ENCODE measurements at regions not wholly inside any gene's neighbourhood (a gene's known extent, or its start where the extent isn't known, plus 50 kb on each side); places are given as distances from the start of the nearest gene placed in this dataset.

DNA sequence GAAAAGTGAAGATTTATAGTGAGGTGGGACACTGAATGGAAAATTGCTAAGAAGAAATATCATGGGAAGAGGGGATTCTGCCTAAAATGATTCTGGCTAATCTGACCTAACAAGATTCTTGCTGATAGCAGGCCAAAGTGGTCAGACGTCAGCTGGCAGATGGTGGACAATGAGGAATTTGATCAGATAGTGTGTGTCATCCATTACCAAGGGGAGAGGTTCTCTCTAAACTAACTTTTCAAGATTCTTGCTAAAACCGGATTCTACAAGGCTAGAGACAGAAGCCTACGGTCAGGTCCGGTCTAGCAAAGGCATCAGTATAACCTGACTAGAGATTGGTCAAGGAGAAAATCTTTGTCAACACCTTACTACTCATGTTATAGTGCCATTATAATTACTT, 306.0 kb downstream of the ZNF608 start:
- Histone ChIP-seq H3K36me3 (ENCODE audit: control insufficient read depth in 1 of 2, insufficient read depth in 2 of 2, low read length in 2 of 2) (no peaks in the 10 kb centered on the region), H3K4me2 (ENCODE audit: low read length) (no peak overlapping the region), H3K9me3 (ENCODE audit: control insufficient read depth in 1 of 2, insufficient read depth in 1 of 2, low read depth in 1 of 2, low read length in 2 of 2) (no peaks in the 10 kb centered on the region), H3K79me2 (ENCODE audit: insufficient read depth, low read length) (no peaks in the 10 kb centered on the region), H4K20me1 (ENCODE audit: insufficient read depth) (no peaks in the 10 kb centered on the region), H3K9ac (ENCODE audit: low read length) (no peak overlapping the region), H2AFZ (ENCODE audit: low read depth, low read length, poor library complexity, severe bottlenecking) (no peak overlapping the region), H3K27ac (ENCODE audit: low read depth, low read length) (no peak overlapping the region), H3K4me1 (ENCODE audit: control insufficient read depth in 1 of 2, insufficient read depth in 2 of 2, low read length in 2 of 2) (no peaks in the 10 kb centered on the region), H3K4me3 (replicated peaks in 1 of 2; ENCODE audit: low read depth in 1 of 2, low read length in 2 of 2) (no peak overlapping the region), H3K27me3 (ENCODE audit: insufficient read depth, low read length) (no peaks in the 10 kb centered on the region), H3K9me2 (ENCODE audit: insufficient read depth) (no peaks in the 10 kb centered on the region)
- POLR2A ChIA-PET: no interaction called here
- DNase-seq (ENCODE audit: low read depth, low spot score) (no peak), ATAC-seq (no peak)
- CTCF ChIA-PET: no interaction called here
- intact Hi-C loops (cut with micrococcal nuclease): no loop called here
- RAD21 ChIA-PET (ENCODE audit: low non-redundant PET in 1 of 2, low total read pairs in 2 of 2, uncharacterized antibody in 2 of 2, unreplicated experiment in 2 of 2): no interaction called here
- TF ChIP-seq TCF7L2 (IDR thresholded peaks at IDR 0.05; ENCODE audit: borderline replicate concordance, extremely low read depth, insufficient read depth, insufficient read length) (no peak), EZH2 (IDR thresholded peaks at IDR 0.05) (no peak), EZH2phosphoT487 (IDR thresholded peaks at IDR 0.05; ENCODE audit: borderline replicate concordance) (no peak), CEBPB (IDR thresholded peaks at IDR 0.05; ENCODE audit: low read depth) (no peak), FOSL1 (IDR thresholded peaks at IDR 0.05; ENCODE audit: low read depth) (no peak), SRF (IDR thresholded peaks at IDR 0.05; ENCODE audit: low read depth) (no peak), ZNF274 (IDR thresholded peaks at IDR 0.05; ENCODE audit: low read depth, low read length) (no peak), JUND (IDR thresholded peaks at IDR 0.05) (no peak), POLR2A (IDR thresholded peaks at IDR 0.05; ENCODE audit: borderline replicate concordance, extremely low read depth, insufficient read depth, insufficient read length) (no peak), CBX3 (IDR thresholded peaks at IDR 0.05; ENCODE audit: low read depth) (no peak), YY1 (IDR thresholded peaks at IDR 0.05; ENCODE audit: extremely low read depth, insufficient replicate concordance, low read depth, low read length) (no peak)
- TF ChIP-seq, protein P1, sequence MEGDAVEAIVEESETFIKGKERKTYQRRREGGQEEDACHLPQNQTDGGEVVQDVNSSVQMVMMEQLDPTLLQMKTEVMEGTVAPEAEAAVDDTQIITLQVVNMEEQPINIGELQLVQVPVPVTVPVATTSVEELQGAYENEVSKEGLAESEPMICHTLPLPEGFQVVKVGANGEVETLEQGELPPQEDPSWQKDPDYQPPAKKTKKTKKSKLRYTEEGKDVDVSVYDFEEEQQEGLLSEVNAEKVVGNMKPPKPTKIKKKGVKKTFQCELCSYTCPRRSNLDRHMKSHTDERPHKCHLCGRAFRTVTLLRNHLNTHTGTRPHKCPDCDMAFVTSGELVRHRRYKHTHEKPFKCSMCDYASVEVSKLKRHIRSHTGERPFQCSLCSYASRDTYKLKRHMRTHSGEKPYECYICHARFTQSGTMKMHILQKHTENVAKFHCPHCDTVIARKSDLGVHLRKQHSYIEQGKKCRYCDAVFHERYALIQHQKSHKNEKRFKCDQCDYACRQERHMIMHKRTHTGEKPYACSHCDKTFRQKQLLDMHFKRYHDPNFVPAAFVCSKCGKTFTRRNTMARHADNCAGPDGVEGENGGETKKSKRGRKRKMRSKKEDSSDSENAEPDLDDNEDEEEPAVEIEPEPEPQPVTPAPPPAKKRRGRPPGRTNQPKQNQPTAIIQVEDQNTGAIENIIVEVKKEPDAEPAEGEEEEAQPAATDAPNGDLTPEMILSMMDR (IDR thresholded peaks at IDR 0.05 in 2 of 3, conservative IDR thresholded peaks at IDR 0.05 in 1 of 3; ENCODE audit: borderline replicate concordance in 1 of 3, insufficient read depth in 1 of 3, low read depth in 2 of 3, low read length in 2 of 3): no peak
- TF ChIP-seq, protein P2, sequence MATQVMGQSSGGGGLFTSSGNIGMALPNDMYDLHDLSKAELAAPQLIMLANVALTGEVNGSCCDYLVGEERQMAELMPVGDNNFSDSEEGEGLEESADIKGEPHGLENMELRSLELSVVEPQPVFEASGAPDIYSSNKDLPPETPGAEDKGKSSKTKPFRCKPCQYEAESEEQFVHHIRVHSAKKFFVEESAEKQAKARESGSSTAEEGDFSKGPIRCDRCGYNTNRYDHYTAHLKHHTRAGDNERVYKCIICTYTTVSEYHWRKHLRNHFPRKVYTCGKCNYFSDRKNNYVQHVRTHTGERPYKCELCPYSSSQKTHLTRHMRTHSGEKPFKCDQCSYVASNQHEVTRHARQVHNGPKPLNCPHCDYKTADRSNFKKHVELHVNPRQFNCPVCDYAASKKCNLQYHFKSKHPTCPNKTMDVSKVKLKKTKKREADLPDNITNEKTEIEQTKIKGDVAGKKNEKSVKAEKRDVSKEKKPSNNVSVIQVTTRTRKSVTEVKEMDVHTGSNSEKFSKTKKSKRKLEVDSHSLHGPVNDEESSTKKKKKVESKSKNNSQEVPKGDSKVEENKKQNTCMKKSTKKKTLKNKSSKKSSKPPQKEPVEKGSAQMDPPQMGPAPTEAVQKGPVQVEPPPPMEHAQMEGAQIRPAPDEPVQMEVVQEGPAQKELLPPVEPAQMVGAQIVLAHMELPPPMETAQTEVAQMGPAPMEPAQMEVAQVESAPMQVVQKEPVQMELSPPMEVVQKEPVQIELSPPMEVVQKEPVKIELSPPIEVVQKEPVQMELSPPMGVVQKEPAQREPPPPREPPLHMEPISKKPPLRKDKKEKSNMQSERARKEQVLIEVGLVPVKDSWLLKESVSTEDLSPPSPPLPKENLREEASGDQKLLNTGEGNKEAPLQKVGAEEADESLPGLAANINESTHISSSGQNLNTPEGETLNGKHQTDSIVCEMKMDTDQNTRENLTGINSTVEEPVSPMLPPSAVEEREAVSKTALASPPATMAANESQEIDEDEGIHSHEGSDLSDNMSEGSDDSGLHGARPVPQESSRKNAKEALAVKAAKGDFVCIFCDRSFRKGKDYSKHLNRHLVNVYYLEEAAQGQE (IDR thresholded peaks at IDR 0.05; ENCODE audit: low read depth): no peak
- TF ChIP-seq, protein P3, sequence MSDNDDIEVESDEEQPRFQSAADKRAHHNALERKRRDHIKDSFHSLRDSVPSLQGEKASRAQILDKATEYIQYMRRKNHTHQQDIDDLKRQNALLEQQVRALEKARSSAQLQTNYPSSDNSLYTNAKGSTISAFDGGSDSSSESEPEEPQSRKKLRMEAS (IDR thresholded peaks at IDR 0.05): no peak
- BruUV-seq (replicated peaks): no TSS peak

All from HCT116 (cell line).